ENCODE measurements at regions not wholly inside any gene's neighbourhood (a gene's known extent, or its start where the extent isn't known, plus 50 kb on each side); places are given as distances from the start of the nearest gene placed in this dataset.
"Not testable (repeated sequence)": the region's sequence is repeated elsewhere in the genome, so short reads cannot be mapped to it uniquely, and the experiment has no call there.

- H3K4me3 ChIP-seq (replicated peaks in 1 of 2; ENCODE audit: low read depth in 2 of 2, low read length in 2 of 2), result no peak overlapping the region
- peak in 1 of 2 donors; percentile 26 for DNase-seq (ENCODE audit: low read depth in 2 of 2)
- no peak for TF ChIP-seq CTCF (IDR thresholded peaks at IDR 0.05; ENCODE audit: low read depth, low read length)
Measured at GRCh38 chr10:44126291-44126717, 258.6 kb downstream of the CXCL12 start.

GRCh38 chr10:44125879-44126278, 259.0 kb downstream of the CXCL12 start:
- peak; percentile 52 to 87 for DNase-seq (ENCODE audit: low read depth in 2 of 2)

GRCh38 chr10:44118500-44118899, 266.4 kb downstream of the CXCL12 start:
- DNase-seq (ENCODE audit: low read depth in 2 of 2), result no peak
- TF ChIP-seq CTCF (IDR thresholded peaks at IDR 0.05; ENCODE audit: low read depth, low read length), result no peak
- H3K4me3 ChIP-seq (replicated peaks in 1 of 2; ENCODE audit: low read depth in 2 of 2, low read length in 2 of 2), result no peak overlapping the region

More at GRCh38 chr10:44125879-44126278, 259.0 kb downstream of the CXCL12 start:
- TF ChIP-seq CTCF (IDR thresholded peaks at IDR 0.05; ENCODE audit: low read depth, low read length), result no peak
- no peak overlapping the region for H3K4me3 ChIP-seq (replicated peaks in 1 of 2; ENCODE audit: low read depth in 2 of 2, low read length in 2 of 2)

GRCh38 chr10:44116474-44116873, 268.4 kb downstream of the CXCL12 start:
- TF ChIP-seq CTCF (IDR thresholded peaks at IDR 0.05; ENCODE audit: low read depth, low read length), result no peak
- DNase-seq (ENCODE audit: low read depth in 2 of 2), result no peak
- no peak overlapping the region for H3K4me3 ChIP-seq (replicated peaks in 1 of 2; ENCODE audit: low read depth in 2 of 2, low read length in 2 of 2)

GRCh38 chr10:44115516-44115915, 269.4 kb downstream of the CXCL12 start:
- DNase-seq (ENCODE audit: low read depth in 2 of 2), result no peak
- no peak for TF ChIP-seq CTCF (IDR thresholded peaks at IDR 0.05; ENCODE audit: low read depth, low read length)
- no peak overlapping the region for H3K4me3 ChIP-seq (replicated peaks in 1 of 2; ENCODE audit: low read depth in 2 of 2, low read length in 2 of 2)

- no peak for TF ChIP-seq CTCF (IDR thresholded peaks at IDR 0.05; ENCODE audit: low read depth, low read length)
- H3K4me3 ChIP-seq (replicated peaks in 1 of 2; ENCODE audit: low read depth in 2 of 2, low read length in 2 of 2), result no peak overlapping the region
- no peak for DNase-seq (ENCODE audit: low read depth in 2 of 2)
Measured at GRCh38 chr10:44114441-44114840, 270.5 kb downstream of the CXCL12 start.

- DNase-seq (ENCODE audit: low read depth in 2 of 2), result peak; percentile 11 to 22
- H3K4me3 ChIP-seq (replicated peaks in 1 of 2; ENCODE audit: low read depth in 2 of 2, low read length in 2 of 2), result not testable (repeated sequence)
Measured at GRCh38 chr10:44112280-44112679, 272.6 kb downstream of the CXCL12 start.

Measured in cardiac fibroblast (primary cell).